DND-41 (cell line): ENCODE measurements at regions not wholly inside any gene's neighbourhood (a gene's known extent, or its start where the extent isn't known, plus 50 kb on each side); places are given as distances from the start of the nearest gene placed in this dataset.
A peak's percentile ranks its signal among the peaks of the same experiment; 100 is the strongest.

Source experiments
- ATAC-seq: fragments of 200-7000 bp; cut with Tn5 transposase; 3 replicates; pipeline ENCODE4 v1.9.1; 2021; ENCODE audit warnings: low read depth; ENCODE audit not compliant: insufficient read depth
- DNase-seq: peaks from one replicate; pipeline ENCODE4 v3.0.0-alpha.2; 2020
- H2AFZ ChIP-seq: 2 replicates; pipeline ENCODE4 v1.6.0; 2012; ENCODE audit warnings: low read depth, low read length
- H3K27ac ChIP-seq: 2 replicates; pipeline ENCODE4 v1.5.1; 2012; ENCODE audit warnings: low read length, inconsistent platforms
- H3K27me3 ChIP-seq: fragments of 200-600 bp; sonication (generic); 2 replicates; pipeline ENCODE4 v1.6.0; 2012; ENCODE audit warnings: low read length, mild to moderate bottlenecking, inconsistent platforms; ENCODE audit not compliant: insufficient read depth, poor library complexity
- H3K36me3 ChIP-seq: 2 replicates; pipeline ENCODE4 v1.5.1; 2012; ENCODE audit warnings: low read length, inconsistent platforms; ENCODE audit not compliant: insufficient read depth
- H3K4me1 ChIP-seq: 2 replicates; pipeline ENCODE4 v1.5.1; 2012; ENCODE audit warnings: mild to moderate bottlenecking, low read length; ENCODE audit not compliant: insufficient read depth
- H3K4me2 ChIP-seq: 2 replicates; pipeline ENCODE4 v1.6.0; 2012; ENCODE audit warnings: mild to moderate bottlenecking, moderate library complexity, low read length, inconsistent platforms; ENCODE audit not compliant: insufficient read depth
- H3K4me3 ChIP-seq, 2 experiments: fragments of 200-600 bp in 1 of 2; shearing (Covaris generic) in 1 of 2; 2 replicates each; pipeline ENCODE4 v1.5.1; 2012 to 2016; ENCODE audit warnings: inconsistent platforms in 2 of 2, low read length in 2 of 2, mild to moderate bottlenecking in 2 of 2, low read depth in 1 of 2, moderate library complexity in 1 of 2
- H3K79me2 ChIP-seq: 2 replicates; pipeline ENCODE4 v1.6.0; 2012; ENCODE audit warnings: low read length, inconsistent platforms; ENCODE audit not compliant: insufficient read depth
- H3K9ac ChIP-seq: 2 replicates; pipeline ENCODE4 v1.6.0; 2012; ENCODE audit warnings: low read depth, mild to moderate bottlenecking, inconsistent platforms, low read length, moderate library complexity
- H3K9me3 ChIP-seq: 2 replicates; pipeline ENCODE4 v1.5.1; 2012; ENCODE audit warnings: low read length, moderate library complexity, mild to moderate bottlenecking, inconsistent platforms; ENCODE audit not compliant: insufficient read depth, severe bottlenecking
- H4K20me1 ChIP-seq: 2 replicates; pipeline ENCODE4 v1.6.0; 2012; ENCODE audit warnings: low read length; ENCODE audit not compliant: insufficient read depth
- EZH2 ChIP-seq: IDR thresholded peaks from 3 replicates; pipeline ENCODE4 v1.6.1; 2012; ENCODE audit warnings: borderline replicate concordance, low read depth, mild to moderate bottlenecking, moderate library complexity, low read length, inconsistent platforms; ENCODE audit not compliant: severe bottlenecking
- TF ChIP-seq, protein P1 (sequence below): IDR thresholded peaks from 2 replicates; pipeline ENCODE4 v1.5.1; 2012; ENCODE audit warnings: borderline replicate concordance, low read length, moderate library complexity, mild to moderate bottlenecking; ENCODE audit not compliant: poor library complexity, severe bottlenecking; ENCODE audit errors: extremely low read depth

- Histone ChIP-seq H4K20me1 (no peaks in the 10 kb centered on the region), H3K9ac (no peak overlapping the region), H3K27me3 (no peaks in the 10 kb centered on the region), H3K36me3 (no peaks in the 10 kb centered on the region), H2AFZ (no peak overlapping the region), H3K4me1 (no peaks in the 10 kb centered on the region), H3K79me2 (no peaks in the 10 kb centered on the region), H3K4me2 (no peak overlapping the region), H3K27ac (no peak overlapping the region), H3K4me3 (no peak overlapping the region), H3K9me3 (no peaks in the 10 kb centered on the region)
- TF ChIP-seq, protein P1, sequence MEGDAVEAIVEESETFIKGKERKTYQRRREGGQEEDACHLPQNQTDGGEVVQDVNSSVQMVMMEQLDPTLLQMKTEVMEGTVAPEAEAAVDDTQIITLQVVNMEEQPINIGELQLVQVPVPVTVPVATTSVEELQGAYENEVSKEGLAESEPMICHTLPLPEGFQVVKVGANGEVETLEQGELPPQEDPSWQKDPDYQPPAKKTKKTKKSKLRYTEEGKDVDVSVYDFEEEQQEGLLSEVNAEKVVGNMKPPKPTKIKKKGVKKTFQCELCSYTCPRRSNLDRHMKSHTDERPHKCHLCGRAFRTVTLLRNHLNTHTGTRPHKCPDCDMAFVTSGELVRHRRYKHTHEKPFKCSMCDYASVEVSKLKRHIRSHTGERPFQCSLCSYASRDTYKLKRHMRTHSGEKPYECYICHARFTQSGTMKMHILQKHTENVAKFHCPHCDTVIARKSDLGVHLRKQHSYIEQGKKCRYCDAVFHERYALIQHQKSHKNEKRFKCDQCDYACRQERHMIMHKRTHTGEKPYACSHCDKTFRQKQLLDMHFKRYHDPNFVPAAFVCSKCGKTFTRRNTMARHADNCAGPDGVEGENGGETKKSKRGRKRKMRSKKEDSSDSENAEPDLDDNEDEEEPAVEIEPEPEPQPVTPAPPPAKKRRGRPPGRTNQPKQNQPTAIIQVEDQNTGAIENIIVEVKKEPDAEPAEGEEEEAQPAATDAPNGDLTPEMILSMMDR = no peak
- no peak for TF ChIP-seq EZH2
- ATAC-seq = no peak
- no peak for DNase-seq
Observed at GRCh38 chr5:171595401-171595800, 176.0 kb downstream of the FGF18 start.

GRCh38 chr5:171595801-171596231 is 176.4 kb downstream of the FGF18 start:
- no peaks in the 10 kb centered on the region for H3K36me3 ChIP-seq
- ATAC-seq = no peak
- no peak overlapping the region for H3K4me2 ChIP-seq

DNA sequence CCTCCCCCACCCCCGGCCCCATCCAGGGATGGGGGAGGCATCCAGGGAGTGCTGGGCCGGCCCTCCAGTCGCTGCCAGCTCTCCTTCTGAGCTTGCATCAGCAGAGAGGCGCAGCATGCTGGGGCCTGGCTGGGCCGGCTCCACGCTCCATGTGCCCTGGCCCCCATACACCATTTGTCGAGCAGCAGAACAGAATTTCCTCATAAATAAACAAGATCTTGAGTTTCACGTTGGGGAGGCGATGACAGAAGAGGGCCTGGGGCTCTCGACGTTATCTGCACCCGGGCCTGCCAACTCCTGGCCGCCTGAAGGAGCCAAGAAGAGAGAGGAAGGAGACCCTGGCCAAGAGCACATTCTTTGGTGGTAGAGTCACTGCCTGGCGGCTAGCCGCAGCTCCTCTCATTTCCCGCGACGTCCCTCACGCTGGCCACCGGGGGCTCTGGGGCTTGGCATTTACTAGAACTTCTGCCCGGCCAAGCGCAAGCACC is 177.0 kb downstream of the FGF18 start:
- no peaks in the 10 kb centered on the region for H4K20me1 ChIP-seq
- no peak for ATAC-seq
- H3K4me3 ChIP-seq = no peak overlapping the region
- H3K27ac ChIP-seq = no peak overlapping the region
- no peaks in the 10 kb centered on the region for H3K36me3 ChIP-seq
- no peak for DNase-seq
- H3K27me3 ChIP-seq = peaks cover 3% of the 10 kb centered on the region
- no peak overlapping the region for H3K9ac ChIP-seq
- H3K4me2 ChIP-seq = no peak overlapping the region
- no peaks in the 10 kb centered on the region for H3K9me3 ChIP-seq
- H2AFZ ChIP-seq = no peak overlapping the region
- H3K79me2 ChIP-seq = no peaks in the 10 kb centered on the region
- no peak for TF ChIP-seq EZH2
- TF ChIP-seq, protein P1 = no peak
- H3K4me1 ChIP-seq = no peaks in the 10 kb centered on the region

More at GRCh38 chr5:171595801-171596231, 176.4 kb downstream of the FGF18 start:
- Histone ChIP-seq H3K4me1 (no peaks in the 10 kb centered on the region), H2AFZ (no peak overlapping the region), H3K79me2 (no peaks in the 10 kb centered on the region), H4K20me1 (no peaks in the 10 kb centered on the region), H3K9ac (no peak overlapping the region), H3K4me3 (no peak overlapping the region), H3K27me3 (no peaks in the 10 kb centered on the region), H3K27ac (no peak overlapping the region), H3K9me3 (no peaks in the 10 kb centered on the region)
- TF ChIP-seq, protein P1 = no peak
- no peak for TF ChIP-seq EZH2
- DNase-seq = no peak

DNA sequence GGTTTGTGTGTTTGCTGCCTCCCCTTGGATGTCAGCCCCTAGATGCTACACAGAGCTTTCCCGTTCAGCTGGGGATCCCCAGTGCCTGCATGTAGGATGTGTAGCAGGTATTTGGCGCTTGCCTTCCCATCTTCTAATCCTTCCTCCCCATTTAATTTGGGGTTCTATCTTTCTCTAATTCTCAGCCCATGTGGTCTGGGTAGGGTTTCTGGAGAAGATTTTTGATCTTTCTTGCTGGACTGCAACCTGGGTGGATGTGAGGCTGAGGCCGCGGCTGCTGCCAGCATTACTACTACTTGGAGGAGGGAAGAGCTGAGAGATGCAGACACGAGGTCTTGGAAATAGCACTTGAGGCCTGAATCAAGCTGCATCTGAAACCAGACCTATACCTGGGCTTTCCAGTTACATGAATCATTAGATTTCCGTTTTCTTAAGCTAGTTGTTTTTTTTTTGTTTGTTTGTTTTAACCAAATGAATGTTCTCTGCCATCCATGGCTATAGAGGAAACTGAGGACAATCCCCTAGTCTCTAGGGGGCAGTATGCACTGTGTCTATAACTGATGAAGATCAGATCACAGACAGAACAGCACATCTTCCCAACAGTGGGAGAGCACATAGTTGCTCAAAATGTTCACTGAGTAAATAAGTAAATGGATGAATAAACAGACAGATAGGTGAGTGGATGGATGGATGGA is 178.6 kb downstream of the FGF18 start:
- TF ChIP-seq, protein P1 = peak; percentile 28
- TF ChIP-seq EZH2 = no peak
- Histone ChIP-seq H3K36me3 (no peaks in the 10 kb centered on the region), H3K27me3 (peaks cover 5% of the 10 kb centered on the region), H3K4me3 (no peak overlapping the region), H3K4me2 (no peak overlapping the region), H4K20me1 (no peaks in the 10 kb centered on the region), H3K9ac (no peak overlapping the region), H3K4me1 (no peaks in the 10 kb centered on the region), H3K9me3 (no peaks in the 10 kb centered on the region), H3K79me2 (no peaks in the 10 kb centered on the region), H2AFZ (no peak overlapping the region), H3K27ac (no peak overlapping the region)
- DNase-seq = no peak
- ATAC-seq = no peak
